IMR-90 (cell line): ENCODE measurements at regions not wholly inside any gene's neighbourhood (a gene's known extent, or its start where the extent isn't known, plus 50 kb on each side); places are given as distances from the start of the nearest gene placed in this dataset.

Experiments
- ATAC-seq: fragments of 200-7000 bp; cut with Tn5 transposase; 2 replicates; pipeline ENCODE4 v1.9.1; 2020; ENCODE audit warnings: low read depth, mild to moderate bottlenecking, moderate library complexity
- BruUV-seq: library from RNA; stranded (reverse); fragments of 400-500 nt; replicated peaks from 2 replicates; lab custom pipeline; 2021; lab: Mats Ljungman, UMichigan
- CTCF ChIA-PET: fragments of 300-600 bp; formaldehyde crosslinking; extraction: SDS; loops from one replicate; lab custom pipeline; 2021; ENCODE audit warnings: antibody characterized with exemption; lab: Yijun Ruan, JAX
- POLR2A ChIA-PET: fragments of 300-600 bp; sonication (Branson Sonifier 250); formaldehyde crosslinking; loops from one replicate; lab custom pipeline; 2022; ENCODE audit warnings: antibody characterized with exemption; ENCODE audit not compliant: unreplicated experiment; lab: Charles Lee
- DNase-seq: peaks from one replicate; pipeline ENCODE4 v3.0.0; 2013
- H2AFZ ChIP-seq: replicated peaks from 2 replicates; pipeline ENCODE3; 2013; ENCODE audit warnings: low read length, mild to moderate bottlenecking; ENCODE audit not compliant: poor library complexity
- H2AK5ac ChIP-seq: 2 replicates; pipeline ENCODE4 v1.6.1; 2013; ENCODE audit warnings: low read depth, low read length, inconsistent platforms
- H2AK9ac ChIP-seq: replicated peaks from 2 replicates; pipeline ENCODE3; 2013; ENCODE audit warnings: mild to moderate bottlenecking, low read depth, low read length, moderate library complexity; ENCODE audit not compliant: poor library complexity
- H2BK120ac ChIP-seq: 2 replicates; pipeline ENCODE4 v1.6.1; 2013; ENCODE audit warnings: low read depth, low read length, inconsistent platforms
- H2BK15ac ChIP-seq: 3 replicates; pipeline ENCODE4 v1.6.1; 2013; ENCODE audit warnings: low read depth, low read length, inconsistent platforms
- H2BK20ac ChIP-seq: 2 replicates; pipeline ENCODE4 v1.6.1; 2013; ENCODE audit warnings: low read depth, mild to moderate bottlenecking, inconsistent platforms, low read length, moderate library complexity
- H2BK5ac ChIP-seq: 2 replicates; pipeline ENCODE4 v1.6.1; 2013; ENCODE audit warnings: mild to moderate bottlenecking, low read depth, low read length, inconsistent platforms; ENCODE audit not compliant: poor library complexity, severe bottlenecking
- H3K14ac ChIP-seq: replicated peaks from 2 replicates; pipeline ENCODE4 v1.6.1; 2013; ENCODE audit warnings: low read depth, low read length, inconsistent platforms
- H3K18ac ChIP-seq: 2 replicates; pipeline ENCODE4 v1.6.1; 2013; ENCODE audit warnings: low read depth, low read length, control low read depth
- H3K23ac ChIP-seq: 2 replicates; pipeline ENCODE4 v1.6.1; 2013; ENCODE audit warnings: low read depth, low read length, inconsistent platforms
- H3K27ac ChIP-seq: 2 replicates; pipeline ENCODE4 v1.5.1; 2013; ENCODE audit warnings: mild to moderate bottlenecking, control low read depth, low read length; ENCODE audit not compliant: insufficient read depth
- H3K27me3 ChIP-seq: 2 replicates; pipeline ENCODE4 v1.6.1; 2013; ENCODE audit warnings: low read length; ENCODE audit not compliant: control insufficient read depth, insufficient read depth
- H3K36me3 ChIP-seq: 2 replicates; pipeline ENCODE4 v1.6.1; 2013; ENCODE audit warnings: low read length, mixed read lengths; ENCODE audit not compliant: control insufficient read depth, insufficient read depth
- H3K4ac ChIP-seq: 2 replicates; pipeline ENCODE4 v1.6.1; 2013; ENCODE audit warnings: low read depth, low read length, inconsistent platforms
- H3K4me1 ChIP-seq: 2 replicates; pipeline ENCODE4 v1.6.1; 2013; ENCODE audit warnings: low read length, mixed read lengths; ENCODE audit not compliant: control insufficient read depth, insufficient read depth
- H3K4me2 ChIP-seq: 2 replicates; pipeline ENCODE4 v1.6.1; 2013; ENCODE audit warnings: low read depth, mild to moderate bottlenecking, control low read depth, low read length, moderate library complexity
- H3K4me3 ChIP-seq: 2 replicates; pipeline ENCODE4 v1.5.1; 2013; ENCODE audit warnings: low read depth, mild to moderate bottlenecking, control low read depth, low read length, moderate library complexity; ENCODE audit not compliant: insufficient read depth
- H3K56ac ChIP-seq: 2 replicates; pipeline ENCODE4 v1.6.1; 2013; ENCODE audit warnings: low read length, inconsistent platforms; ENCODE audit not compliant: insufficient read depth; ENCODE audit errors: extremely low read depth
- H3K79me1 ChIP-seq, 2 experiments: 2 replicates each; pipeline ENCODE4 v1.6.1; 2013; ENCODE audit warnings: low read length in 2 of 2, inconsistent platforms in 1 of 2, low read depth in 1 of 2
- H3K9ac ChIP-seq: 2 replicates; pipeline ENCODE4 v1.6.1; 2013; ENCODE audit warnings: low read depth, low read length, control low read depth
- H3K9me1 ChIP-seq: 2 replicates; pipeline ENCODE4 v1.6.1; 2013; ENCODE audit warnings: low read length, inconsistent platforms; ENCODE audit not compliant: insufficient read depth
- H3K9me3 ChIP-seq: 2 replicates; pipeline ENCODE4 v1.6.1; 2013; ENCODE audit warnings: low read length; ENCODE audit not compliant: control insufficient read depth, insufficient read depth
- H4K20me1 ChIP-seq: 2 replicates; pipeline ENCODE4 v1.6.1; 2013; ENCODE audit warnings: low read length, inconsistent platforms; ENCODE audit not compliant: insufficient read depth
- H4K5ac ChIP-seq: 2 replicates; pipeline ENCODE4 v1.6.1; 2013; ENCODE audit warnings: mild to moderate bottlenecking, low read depth, low read length, control low read depth
- H4K8ac ChIP-seq, 2 experiments: 2 replicates each; pipeline ENCODE4 v1.6.1; 2013; ENCODE audit warnings: low read depth in 2 of 2, low read length in 2 of 2, control low read depth in 1 of 2, inconsistent platforms in 1 of 2
- H4K91ac ChIP-seq: 2 replicates; pipeline ENCODE4 v1.6.1; 2013; ENCODE audit warnings: low read depth, low read length, inconsistent platforms; ENCODE audit not compliant: insufficient read depth
- BHLHE40 ChIP-seq: fragments of 150-350 bp; IDR thresholded peaks from 2 replicates; pipeline ENCODE4 v1.6.1; 2016; ENCODE audit warnings: mild to moderate bottlenecking, low read depth, low read length
- CEBPB ChIP-seq: IDR thresholded peaks from 2 replicates; pipeline ENCODE4 v1.6.1; 2012; ENCODE audit warnings: low read depth, low read length, improper control_type of control experiment
- CHD1 ChIP-seq: IDR thresholded peaks from 2 replicates; pipeline ENCODE4 v1.6.1; 2012; ENCODE audit warnings: low read depth, low read length, improper control_type of control experiment
- CTCF ChIP-seq: conservative IDR thresholded peaks from 2 replicates; pipeline ENCODE4 v1.5.1; 2012; ENCODE audit warnings: mild to moderate bottlenecking, low read depth, low read length, improper control_type of control experiment
- ELK1 ChIP-seq: fragments of 150-350 bp; IDR thresholded peaks from 2 replicates; pipeline ENCODE4 v1.6.1; 2016; ENCODE audit warnings: low read depth, mild to moderate bottlenecking, low read length, moderate library complexity, borderline replicate concordance
- FOS ChIP-seq: fragments of 150-350 bp; IDR thresholded peaks from 2 replicates; pipeline ENCODE4 v1.6.1; 2016; ENCODE audit warnings: low read depth, low read length
- MAFK ChIP-seq: IDR thresholded peaks from 2 replicates; pipeline ENCODE4 v1.6.1; 2012; ENCODE audit warnings: low read depth, low read length, improper control_type of control experiment
- MAZ ChIP-seq: IDR thresholded peaks from 2 replicates; pipeline ENCODE4 v1.6.1; 2012; ENCODE audit warnings: low read depth, mild to moderate bottlenecking, low read length, improper control_type of control experiment, moderate library complexity, borderline replicate concordance
- NFE2L2 ChIP-seq: fragments of 150-350 bp; IDR thresholded peaks from 2 replicates; pipeline ENCODE4 v1.6.1; 2016; ENCODE audit warnings: low read depth, mild to moderate bottlenecking, low read length
- POLR2A ChIP-seq: IDR thresholded peaks from 2 replicates; pipeline ENCODE4 v1.6.1; 2012; ENCODE audit warnings: mild to moderate bottlenecking, low read depth, low read length
- RAD21 ChIP-seq: IDR thresholded peaks from 2 replicates; pipeline ENCODE4 v1.6.1; 2012; ENCODE audit warnings: low read length, improper control_type of control experiment
- RCOR1 ChIP-seq: IDR thresholded peaks from 2 replicates; pipeline ENCODE4 v1.6.1; 2012; ENCODE audit warnings: mild to moderate bottlenecking, low read length, improper control_type of control experiment; ENCODE audit not compliant: insufficient replicate concordance
- RFX5 ChIP-seq: IDR thresholded peaks from 2 replicates; pipeline ENCODE4 v1.8.0; 2012; ENCODE audit warnings: low read depth, mild to moderate bottlenecking, low read length, moderate library complexity
- SMC3 ChIP-seq: fragments of 150-350 bp; IDR thresholded peaks from 2 replicates; pipeline ENCODE4 v1.6.1; 2016; ENCODE audit warnings: low read depth, mild to moderate bottlenecking, antibody characterized with exemption, low read length, moderate library complexity
- WGBS, 2 experiments: methylation state at CpG; one replicate each; pipeline versions ENCODE4 v1.1.5 to v1.1.7; 2013; ENCODE audit warnings: missing lambda C conversion rate in 2 of 2; ENCODE audit not compliant: insufficient read length in 1 of 2; ENCODE audit errors: extremely low coverage in 2 of 2; 5-methylcytosine and 5-hydroxymethylcytosine counted together
- dilution Hi-C: fragments of 300-500 bp; cut with HindIII; formaldehyde crosslinking; loops from one replicate; pipeline ENCODE4 v1.14.3; 2018; ENCODE audit warnings: low sequenced_read_pairs; ENCODE audit not compliant: unreplicated experiment
- in situ Hi-C: fragments of 300-500 bp; cut with MboI; formaldehyde crosslinking; loops from 3 replicates; pipeline ENCODE4 v1.14.3; 2019; ENCODE audit warnings: low sequenced_read_pairs, inconsistent platforms, mixed read lengths
- intact Hi-C: fragments of 100-400 bp; cut with micrococcal nuclease; formaldehyde crosslinking; loops from 2 replicates; pipeline ENCODE4 v1.10.0; 2022

- TF ChIP-seq RFX5 (no peak), MAFK (no peak)
Observed at GRCh38 chr1:219461981-219462400, 150.9 kb downstream of the ZC3H11B start (continued).

- BruUV-seq: no TSS peak
- Histone ChIP-seq H4K5ac (no peak overlapping the region), H3K4me1 (no peaks in the 10 kb centered on the region), H3K23ac (no peak overlapping the region), H2BK5ac (no peak overlapping the region), H4K8ac (no peak overlapping the region), H3K79me1 (no peaks in the 10 kb centered on the region), H3K56ac (no peak overlapping the region), H3K9me1 (no peaks in the 10 kb centered on the region), H3K18ac (no peak overlapping the region), H2BK20ac (no peak overlapping the region), H3K36me3 (no peaks in the 10 kb centered on the region), H4K20me1 (no peaks in the 10 kb centered on the region), H3K9me3 (no peaks in the 10 kb centered on the region), H3K4me2 (no peak overlapping the region), H4K91ac (no peak overlapping the region), H3K27me3 (no peaks in the 10 kb centered on the region; the same call in 1 of the 2 replicates), H2AK5ac (no peak overlapping the region), H2BK120ac (no peak overlapping the region), H3K9ac (no peak overlapping the region), H2AK9ac (no peak overlapping the region), H3K4me3 (no peak overlapping the region), H3K27ac (no peak overlapping the region), H3K4ac (no peak overlapping the region), H2BK15ac (no peak overlapping the region), H3K14ac (no peak overlapping the region), H2AFZ (no peak overlapping the region)
- no CpG with 5 or more reads among the region's 11 CpGs for WGBS, 2 experiments
- intact Hi-C loops: no loop called here
- dilution Hi-C loops: no loop called here
- ChIA-PET POLR2A (no interaction called here), CTCF (interaction anchor here (0.6 to 1.0 kb wide), 2 partner anchors 8 to 109 kb away, joined by 3 to 4 read pairs; no protein-coding TSS in a partner anchor)
- DNase-seq (peak; percentile 63), ATAC-seq (peak; percentile 79)
- in situ Hi-C loops: no loop called here
- no peak for TF ChIP-seq ELK1
- no peak for TF ChIP-seq MAZ
- TF ChIP-seq CHD1: no peak
- no peak for TF ChIP-seq SMC3
- TF ChIP-seq RCOR1: no peak
- TF ChIP-seq POLR2A: no peak
- TF ChIP-seq CTCF: no peak
- TF ChIP-seq RFX5: no peak
- TF ChIP-seq RAD21: no peak
- TF ChIP-seq FOS: no peak
- TF ChIP-seq NFE2L2: no peak
- TF ChIP-seq BHLHE40: no peak
- TF ChIP-seq CEBPB: no peak
Observed at GRCh38 chr1:219460896-219461815, 151.7 kb downstream of the ZC3H11B start.
